HG03139 (cell line): ENCODE measurements at regions not wholly inside any gene's neighbourhood (a gene's known extent, or its start where the extent isn't known, plus 50 kb on each side); places are given as distances from the start of the nearest gene placed in this dataset.

Experiments used
- ATAC-seq: cut with Tn5 transposase; IDR thresholded peaks from one replicate; pipeline ENCODE4 v1.9.1; 2021; ENCODE audit not compliant: unreplicated experiment

DNA sequence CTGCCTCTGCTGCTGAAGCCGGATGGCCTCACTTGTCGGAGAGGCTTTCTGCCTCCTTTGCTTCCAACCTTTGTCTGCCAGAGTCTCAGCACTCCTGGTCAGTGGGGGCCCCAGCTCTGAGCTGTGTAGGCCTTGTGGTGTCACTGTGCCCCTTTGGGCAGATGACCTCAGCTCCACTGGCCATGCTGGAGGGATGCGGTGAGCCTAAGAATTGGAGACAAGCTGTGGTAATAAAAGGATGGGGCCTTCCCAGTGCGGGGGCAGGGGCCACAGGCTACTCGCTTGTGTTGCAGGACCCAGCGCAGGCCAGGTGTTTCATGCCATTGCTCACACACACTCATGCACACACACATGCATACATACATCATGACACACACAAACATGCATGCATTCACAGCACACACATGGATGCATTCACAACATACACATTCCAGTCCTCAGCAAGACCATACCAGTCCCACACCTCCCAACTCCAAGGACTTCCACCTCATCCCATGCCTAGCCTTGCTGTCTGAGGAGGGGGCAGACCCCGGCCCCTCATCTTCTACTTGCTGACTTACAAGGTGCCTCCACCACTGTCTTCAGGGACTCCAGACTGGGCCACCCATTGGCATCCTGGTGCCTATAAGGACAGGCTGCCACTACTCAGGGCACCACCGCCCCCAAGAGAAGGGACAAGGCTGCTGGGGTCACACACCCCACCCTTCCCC is 237.7 kb downstream of the SYK start:
- no peak for ATAC-seq

- no peak for ATAC-seq
These were observed 238.2 kb downstream of the SYK start for GRCh38 chr9:91039835-91040140.

GRCh38 chr9:91040371-91041215 is 239.0 kb downstream of the SYK start:
- ATAC-seq, result no peak

DNA sequence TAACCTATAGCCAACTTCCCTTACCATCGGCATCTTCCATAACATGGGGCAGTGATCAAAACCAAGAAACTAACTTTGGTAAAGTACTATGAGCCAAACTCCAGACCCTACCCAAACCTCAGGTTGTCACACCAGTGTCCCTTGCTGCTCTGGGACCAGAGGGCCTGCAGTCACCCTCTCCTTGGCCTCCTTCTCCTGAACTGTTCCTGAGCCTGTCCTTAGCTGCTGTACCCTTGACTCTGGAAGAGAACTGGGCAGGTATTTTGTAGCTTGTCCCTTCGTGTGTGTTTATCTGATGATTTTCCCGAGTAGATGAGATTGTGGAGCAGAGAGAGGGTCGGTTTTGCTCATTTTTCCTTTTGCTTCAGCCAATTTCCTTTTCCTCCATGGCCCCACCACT is 240.4 kb downstream of the SYK start:
- no peak for ATAC-seq

DNA sequence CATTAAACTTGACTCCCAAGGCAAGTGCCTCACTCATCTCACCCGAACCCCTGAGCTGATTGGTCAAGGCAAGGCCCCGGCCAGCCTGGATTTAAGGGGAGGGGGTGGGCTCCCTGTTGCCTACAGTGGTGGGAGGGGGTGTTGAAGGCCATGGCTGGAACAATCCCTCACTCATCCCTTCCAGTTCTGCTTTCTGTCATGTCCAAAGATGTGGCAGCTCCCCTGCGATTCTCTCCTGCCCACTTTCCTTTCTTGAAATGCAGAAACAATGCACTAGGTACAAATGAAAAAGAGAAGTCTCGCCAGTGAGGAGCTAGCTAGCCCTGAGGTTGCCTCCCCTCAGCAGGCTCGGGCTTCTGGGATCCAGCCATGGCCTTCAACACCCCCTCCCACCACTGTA is 240.9 kb downstream of the SYK start:
- ATAC-seq, result no peak

DNA sequence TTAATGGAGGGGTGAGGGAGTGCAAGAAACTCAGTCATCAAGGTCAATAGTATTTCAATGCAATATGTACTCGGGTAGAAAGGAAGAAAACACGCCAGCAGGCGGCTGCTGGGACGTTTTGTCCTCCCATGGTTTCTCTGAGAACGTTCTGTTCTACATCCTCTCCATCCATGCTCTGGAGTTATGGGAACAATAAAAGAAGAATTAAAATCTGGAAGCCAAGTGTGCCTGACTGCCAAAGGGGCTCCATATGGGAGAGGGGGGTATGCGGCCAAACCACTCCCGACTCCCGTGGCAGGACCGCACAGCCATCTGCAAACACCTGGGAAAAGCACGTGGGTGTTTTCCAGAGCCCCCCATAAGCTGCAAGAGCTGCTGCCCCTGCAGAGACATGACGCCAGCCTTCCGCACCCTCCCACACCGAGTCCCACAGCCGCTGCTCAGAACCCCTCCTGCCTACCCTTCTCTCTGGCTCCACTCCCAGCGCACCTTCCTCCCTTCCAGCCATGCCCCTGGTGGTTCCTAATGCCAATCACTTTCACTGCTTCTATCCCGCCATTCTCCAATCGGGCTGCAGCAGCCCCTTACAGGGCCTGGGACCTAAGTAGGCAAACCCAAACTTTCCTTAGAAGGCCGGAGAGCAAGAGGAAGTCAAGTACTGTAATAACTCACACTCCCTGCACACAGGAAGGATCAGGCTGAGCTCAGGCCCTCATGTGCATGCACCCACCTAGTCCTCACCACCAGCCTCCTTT is 241.6 kb downstream of the SYK start:
- ATAC-seq, result no peak

- no peak for ATAC-seq
These were observed 242.2 kb downstream of the SYK start for GRCh38 chr9:91043811-91044175.

DNA sequence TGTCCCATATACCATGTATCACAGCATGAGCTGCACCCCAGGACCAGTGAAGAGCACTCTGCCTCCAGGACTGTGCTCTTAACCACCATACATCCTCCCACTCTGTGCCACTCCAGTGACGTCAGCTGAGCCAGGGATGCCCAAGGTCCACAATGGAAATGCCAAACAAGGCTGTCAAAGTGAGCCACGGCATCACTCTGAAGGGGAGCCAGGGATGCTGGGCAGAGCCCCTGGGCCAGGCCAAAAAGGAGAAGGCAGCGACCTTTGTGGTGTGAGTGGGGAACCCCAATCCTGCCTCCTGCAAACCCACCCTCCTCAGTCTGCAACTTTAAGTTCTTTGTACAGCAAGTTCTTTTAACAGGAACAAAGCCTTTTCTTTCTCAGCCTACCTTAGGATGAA is 242.7 kb downstream of the SYK start:
- no peak for ATAC-seq

DNA sequence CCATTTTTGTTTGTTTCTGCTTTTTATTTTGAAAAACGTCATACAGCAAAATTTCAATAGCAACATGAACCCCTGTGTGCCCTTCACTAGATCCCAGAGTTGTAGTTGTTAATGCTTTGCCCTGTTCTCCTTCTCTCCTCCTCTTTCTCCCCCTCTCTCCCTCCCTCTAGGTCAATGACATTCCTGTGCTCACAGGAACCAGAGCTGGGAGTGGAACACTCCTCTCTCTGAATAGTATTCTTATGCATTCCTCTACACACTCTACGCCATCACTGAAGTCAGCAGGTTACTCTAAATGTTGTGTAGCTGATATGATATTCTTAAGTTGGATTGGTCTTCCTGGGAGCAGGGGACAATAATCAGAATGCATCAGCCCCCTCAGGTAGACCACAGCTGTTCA is 243.4 kb downstream of the SYK start:
- no peak for ATAC-seq

DNA sequence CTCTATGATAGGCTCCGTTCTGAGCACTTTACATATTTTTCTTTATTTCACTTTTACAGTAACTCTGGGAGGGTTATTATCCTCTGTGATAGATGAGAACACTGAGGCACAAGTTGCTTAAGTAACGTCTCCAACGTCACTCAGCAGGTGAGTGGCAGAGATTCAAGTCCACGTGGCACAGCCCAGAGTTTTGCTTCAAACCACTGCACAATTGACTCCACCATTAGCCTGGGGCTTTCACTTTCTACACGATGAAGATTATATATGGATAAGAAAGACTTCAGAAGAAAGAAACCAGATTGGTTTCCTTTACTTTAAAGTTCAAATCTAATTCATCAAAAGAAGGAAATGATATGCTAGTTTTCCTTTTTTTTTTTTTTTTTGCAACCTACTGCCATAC is 245.9 kb downstream of the SYK start:
- ATAC-seq, result no peak

DNA sequence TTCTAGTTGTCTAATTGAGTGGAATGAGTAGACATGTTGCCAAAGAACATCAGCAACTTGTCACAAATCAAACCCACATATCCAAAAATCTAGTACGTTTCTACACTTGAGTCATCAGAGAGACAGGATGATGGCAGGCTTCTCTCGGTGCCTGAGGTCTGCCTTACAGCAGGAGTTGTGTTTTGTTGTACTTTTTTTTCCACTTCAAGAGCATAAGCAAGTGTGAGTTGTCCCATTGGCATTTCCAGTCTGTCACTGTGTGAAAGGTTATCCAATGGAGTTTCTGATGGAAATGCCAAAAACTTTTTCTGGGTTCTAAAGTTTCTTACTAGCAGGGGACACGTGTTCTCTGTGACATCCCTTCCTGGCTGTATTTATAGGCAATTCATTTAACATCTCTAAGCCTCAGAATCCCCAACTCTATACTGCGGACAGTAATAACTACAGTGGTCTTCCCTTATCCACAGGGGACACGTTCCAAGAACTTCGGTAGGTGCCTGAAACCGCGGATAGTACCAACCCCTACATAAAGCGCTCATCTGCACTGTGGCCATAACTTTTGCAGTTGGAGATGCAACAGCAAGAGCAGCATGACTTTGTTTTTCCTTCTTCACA is 246.5 kb downstream of the SYK start:
- no peak for ATAC-seq

DNA sequence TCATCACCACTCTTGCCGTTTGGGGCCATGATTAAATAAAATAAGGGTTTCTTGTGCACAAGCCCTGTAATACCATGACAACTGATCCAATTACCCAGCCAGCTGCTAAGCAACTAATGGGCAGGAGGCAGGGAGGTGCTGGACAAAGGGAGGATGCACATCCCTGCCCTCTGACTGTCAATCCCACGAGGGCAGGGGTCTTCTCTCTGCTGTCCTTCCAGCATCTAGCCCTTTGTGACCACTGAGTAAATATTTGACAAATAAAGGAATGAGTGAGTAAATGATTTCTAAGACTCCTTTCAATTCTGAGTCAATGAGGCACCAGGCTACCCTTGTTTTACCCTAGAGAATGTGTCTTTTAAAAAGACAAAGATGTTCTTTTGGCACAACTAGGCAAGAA is 247.1 kb downstream of the SYK start:
- ATAC-seq, result no peak

DNA sequence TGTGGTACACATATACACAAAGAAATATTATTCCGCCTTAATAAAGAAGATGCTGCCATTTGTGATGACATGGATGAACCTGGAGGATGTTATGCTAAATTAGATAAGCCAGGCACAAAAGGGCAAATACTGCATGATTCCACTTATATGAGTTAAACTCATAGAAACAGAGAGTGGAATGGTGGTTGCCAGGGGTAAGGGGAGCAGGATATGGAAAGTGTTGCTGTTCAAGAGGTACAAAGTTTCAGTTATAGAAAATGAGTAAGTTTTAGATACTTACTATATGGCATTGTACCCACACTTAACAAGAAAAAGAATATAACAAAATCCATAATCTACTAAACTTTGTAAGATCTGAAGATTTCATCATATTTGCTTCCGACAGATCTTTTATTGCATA is 252.2 kb downstream of the SYK start:
- no peak for ATAC-seq

DNA sequence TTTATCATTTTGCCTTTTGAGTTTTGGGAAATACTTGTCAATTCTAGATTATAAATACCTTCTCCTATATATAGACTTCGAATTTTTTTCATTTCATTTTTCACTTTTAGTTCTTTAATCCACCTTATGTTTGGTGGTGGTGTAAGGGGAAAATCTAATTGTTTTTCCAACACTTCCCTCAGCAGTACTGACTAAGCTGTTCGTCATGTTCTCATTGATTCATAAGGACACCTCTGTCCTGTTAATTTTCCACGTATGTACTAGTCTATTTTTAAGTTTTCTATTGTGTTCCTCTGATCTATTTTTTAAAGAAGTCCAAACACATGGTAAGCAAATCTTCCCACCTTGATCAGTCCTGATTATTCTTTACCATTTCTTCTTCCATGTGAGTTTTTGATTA is 254.2 kb downstream of the SYK start:
- ATAC-seq, result no peak

- ATAC-seq, result no peak
These were observed 254.9 kb downstream of the SYK start for GRCh38 chr9:91056486-91056885.

GRCh38 chr9:91056917-91057316 is 255.3 kb downstream of the SYK start:
- ATAC-seq, result no peak

- ATAC-seq, result no peak
These were observed 258.1 kb downstream of the SYK start for GRCh38 chr9:91059713-91060112.

- ATAC-seq, result no peak
These were observed 259.1 kb downstream of the SYK start for GRCh38 chr9:91060520-91061343.

- ATAC-seq, result no peak
These were observed 259.9 kb downstream of the SYK start for GRCh38 chr9:91061506-91061905.

GRCh38 chr9:91062281-91062680 is 260.7 kb downstream of the SYK start:
- ATAC-seq, result no peak

DNA sequence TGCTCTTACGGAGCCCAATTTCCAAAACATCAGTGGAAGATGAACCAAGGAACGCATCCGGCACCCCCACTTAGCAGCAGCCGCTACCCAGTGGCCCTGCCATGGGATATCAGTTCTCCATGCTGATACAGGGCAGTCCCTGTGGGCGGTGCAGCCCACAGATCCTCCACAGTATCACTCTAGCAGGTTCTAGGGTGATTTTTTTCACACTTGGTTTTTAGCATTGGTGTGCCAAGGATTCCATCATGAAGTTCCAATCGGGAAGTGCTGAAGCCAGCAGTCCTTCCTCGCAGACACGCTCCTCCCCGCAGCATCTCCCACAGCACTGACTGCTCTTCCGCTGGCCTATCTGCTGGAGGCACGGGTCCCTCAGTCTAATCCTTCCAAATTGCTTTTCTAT is 261.9 kb downstream of the SYK start:
- no peak for ATAC-seq
